ENCODE measurements at regions not wholly inside any gene's neighbourhood (a gene's known extent, or its start where the extent isn't known, plus 50 kb on each side); places are given as distances from the start of the nearest gene placed in this dataset.
"Not testable (repeated sequence)": the region's sequence is repeated elsewhere in the genome, so short reads cannot be mapped to it uniquely, and the experiment has no call there.

DNA sequence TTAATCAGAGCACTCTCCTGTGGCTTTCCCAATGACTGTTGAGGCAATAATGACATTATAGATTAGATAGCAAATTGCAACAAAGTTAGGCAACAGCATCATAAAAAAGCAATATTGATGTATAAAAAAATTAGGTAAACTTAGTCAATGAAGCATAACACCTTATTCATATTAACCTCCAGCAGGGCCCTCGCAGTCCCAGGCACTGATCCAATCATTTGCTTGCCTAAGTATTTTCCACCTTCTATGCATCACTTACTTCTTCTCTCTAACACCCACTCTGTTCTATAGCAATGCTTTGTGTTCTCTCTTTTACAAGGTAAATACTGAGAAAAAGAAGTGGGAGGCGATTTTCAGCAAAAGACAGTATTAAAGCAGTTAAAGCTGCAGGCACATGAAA, 833.5 kb upstream of the ADGRL3 start:
- DNase-seq (ENCODE audit: low spot score): no peak

DNA sequence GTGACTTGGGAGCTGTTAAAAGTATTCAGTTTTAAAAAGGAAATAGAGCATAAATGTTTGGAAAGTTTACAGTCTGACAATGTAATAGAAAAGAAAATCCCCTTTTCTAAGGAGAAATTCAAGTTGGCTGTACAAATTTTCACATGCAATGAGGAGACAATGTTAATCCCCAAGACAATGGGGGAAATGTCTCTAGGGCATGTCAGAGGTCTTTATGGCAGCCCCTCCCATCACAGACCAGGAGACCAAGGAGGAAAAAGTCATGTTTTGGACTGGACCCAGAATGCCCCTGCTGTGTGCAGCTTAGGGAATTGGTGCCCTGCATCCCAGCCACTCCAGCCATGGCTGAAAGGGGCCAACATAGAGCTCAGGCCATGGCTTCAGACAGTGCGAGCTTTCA, 831.1 kb upstream of the ADGRL3 start:
- DNase-seq (ENCODE audit: low spot score): no peak

DNA sequence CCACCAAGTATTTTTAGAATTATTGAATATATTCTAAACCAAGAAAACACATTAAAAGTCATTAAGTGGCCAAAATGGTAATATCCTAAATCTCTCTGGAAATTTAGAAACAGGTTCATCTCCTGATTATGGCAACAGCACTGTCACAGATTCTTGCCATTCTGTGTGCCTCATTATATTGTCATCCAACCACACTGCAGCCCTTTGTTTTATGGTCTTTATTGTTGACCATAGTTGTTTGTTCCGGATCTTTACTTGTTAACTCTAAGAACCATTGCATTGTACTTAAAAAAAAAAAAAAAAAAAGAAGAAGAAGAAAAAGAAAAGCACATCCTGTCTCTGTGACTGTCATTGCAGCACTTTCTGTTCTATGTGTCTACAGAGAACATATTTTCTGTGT, 822.1 kb upstream of the ADGRL3 start:
- no peak for DNase-seq (ENCODE audit: low spot score)

DNA sequence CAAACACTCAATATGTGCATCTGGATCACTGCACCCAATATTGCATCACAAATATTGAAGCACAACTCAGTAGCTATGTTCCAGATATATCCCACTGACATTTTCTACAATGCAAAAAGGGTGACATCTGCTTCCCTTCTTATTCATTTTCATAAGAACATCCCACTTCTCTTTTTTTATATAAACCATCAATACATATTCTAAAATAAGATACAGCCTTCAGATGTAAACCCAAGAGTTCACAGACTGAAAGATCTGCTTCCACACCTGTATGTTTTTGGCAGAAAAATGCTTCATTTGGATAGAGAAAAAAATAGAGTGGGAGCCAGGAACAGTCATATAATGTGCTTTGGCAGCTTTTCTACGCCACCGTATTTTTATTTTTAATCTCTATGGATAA, 815.6 kb upstream of the ADGRL3 start:
- no peak for DNase-seq (ENCODE audit: low spot score)

DNA sequence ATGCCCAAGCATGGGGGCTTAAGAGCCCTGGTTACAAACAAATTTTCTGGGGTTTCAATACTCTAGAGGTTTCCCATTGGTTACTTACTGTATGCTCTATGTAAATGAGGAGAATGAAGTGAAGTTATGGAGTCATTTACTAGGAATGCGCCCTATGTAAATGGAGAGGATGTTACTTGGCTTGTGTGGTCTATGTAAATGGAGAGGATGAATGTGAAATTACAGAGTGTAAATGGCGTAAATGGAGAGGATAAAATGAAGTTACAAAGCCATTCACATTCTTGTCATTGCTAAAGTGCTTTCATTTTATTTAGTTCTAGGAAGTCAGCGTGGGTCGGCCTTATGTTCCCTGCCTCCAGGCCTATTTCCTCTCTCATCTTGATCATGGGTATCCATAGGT, 810.5 kb upstream of the ADGRL3 start:
- DNase-seq (ENCODE audit: low spot score): no peak

DNA sequence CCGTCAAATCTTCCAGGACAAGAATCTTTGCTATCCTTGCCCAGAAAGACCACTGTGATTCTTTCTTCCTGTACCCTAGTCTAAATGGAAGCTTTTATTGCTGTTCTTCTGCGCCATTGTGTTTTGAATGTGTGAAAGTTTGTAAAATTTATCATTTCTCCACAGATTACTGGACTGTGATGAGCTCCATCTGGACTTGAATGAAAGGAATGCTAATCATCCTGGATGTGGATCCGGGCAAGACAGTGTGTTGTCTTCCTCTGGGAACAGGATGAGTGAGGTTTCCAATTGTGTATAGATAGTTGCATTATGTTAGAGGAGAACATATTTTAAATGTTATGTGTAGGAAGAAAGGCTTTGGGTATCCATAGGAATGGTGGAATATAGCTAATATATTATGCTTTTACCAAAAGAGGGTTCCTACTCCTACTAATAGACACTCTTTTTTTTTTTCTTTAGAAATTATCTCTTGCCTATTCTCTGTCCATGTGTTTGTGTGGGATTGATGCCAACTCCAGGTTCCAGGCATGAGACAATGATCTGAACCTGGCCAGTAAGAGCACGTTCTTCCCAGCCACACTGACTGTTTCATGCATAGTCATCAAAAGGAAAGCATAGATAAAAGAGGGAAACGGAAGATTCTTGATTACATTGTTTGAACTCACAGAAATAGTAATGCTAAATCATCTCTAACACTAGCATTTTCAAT, 803.6 kb upstream of the ADGRL3 start:
- no peak for DNase-seq (ENCODE audit: low spot score)

DNA sequence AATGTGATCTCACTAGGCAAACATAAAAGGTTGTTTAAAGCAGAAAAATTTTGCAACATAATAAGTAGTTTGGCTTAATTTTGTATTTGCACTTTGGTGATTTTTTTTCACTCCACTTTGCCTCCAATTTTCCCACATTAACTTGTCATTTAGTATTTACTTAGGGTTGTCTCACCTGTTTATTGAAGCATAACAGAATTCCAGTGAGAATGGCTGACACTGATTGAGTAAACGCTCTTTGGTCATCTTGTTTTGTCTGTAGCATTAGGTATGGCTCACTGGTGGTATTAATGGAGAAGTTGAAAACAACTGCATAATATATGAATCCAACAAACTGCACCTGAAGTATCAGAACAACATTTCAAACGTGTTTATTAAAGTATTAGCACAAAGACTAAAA, 799.5 kb upstream of the ADGRL3 start:
- no peak for DNase-seq (ENCODE audit: low spot score)

DNA sequence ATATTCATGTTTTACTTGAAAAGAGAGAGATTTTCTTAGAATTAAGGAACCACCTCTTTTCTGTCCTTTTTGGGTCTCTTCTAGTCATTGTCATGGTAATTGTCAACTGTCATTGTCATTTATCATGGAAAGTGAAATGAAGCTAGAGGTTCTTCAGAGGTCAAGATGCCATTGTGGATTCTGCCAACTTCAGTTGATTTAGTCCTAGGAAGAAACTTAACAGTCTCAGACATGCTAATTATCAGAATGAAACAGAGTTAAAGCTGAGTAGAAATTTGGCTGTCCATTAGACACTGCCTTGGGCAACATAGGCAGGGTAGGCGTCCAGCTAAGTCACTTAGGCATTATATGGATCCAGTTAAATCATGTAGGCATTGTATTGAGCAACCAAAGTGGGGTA, 796.1 kb upstream of the ADGRL3 start:
- no peak for DNase-seq (ENCODE audit: low spot score)

DNA sequence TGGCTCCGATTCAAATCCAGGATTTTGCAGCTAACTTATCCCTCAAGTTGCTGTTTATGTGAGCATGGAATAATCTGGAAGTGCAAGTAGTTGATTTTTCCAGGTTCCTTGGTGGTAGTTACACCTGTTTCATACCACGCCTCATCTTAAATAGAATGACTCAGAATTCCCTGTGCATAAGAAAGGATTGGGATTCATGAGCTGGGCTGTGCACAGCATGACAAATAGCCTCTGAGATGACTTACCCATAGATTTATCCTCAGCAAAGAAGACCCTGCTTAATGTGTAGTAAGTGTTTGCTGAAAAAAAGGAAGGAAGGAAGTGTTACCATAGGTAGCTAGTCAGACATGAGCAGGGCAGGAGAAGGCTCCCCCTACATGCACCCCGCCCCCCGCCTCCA, 777.7 kb upstream of the ADGRL3 start:
- DNase-seq (ENCODE audit: low spot score): no peak

DNA sequence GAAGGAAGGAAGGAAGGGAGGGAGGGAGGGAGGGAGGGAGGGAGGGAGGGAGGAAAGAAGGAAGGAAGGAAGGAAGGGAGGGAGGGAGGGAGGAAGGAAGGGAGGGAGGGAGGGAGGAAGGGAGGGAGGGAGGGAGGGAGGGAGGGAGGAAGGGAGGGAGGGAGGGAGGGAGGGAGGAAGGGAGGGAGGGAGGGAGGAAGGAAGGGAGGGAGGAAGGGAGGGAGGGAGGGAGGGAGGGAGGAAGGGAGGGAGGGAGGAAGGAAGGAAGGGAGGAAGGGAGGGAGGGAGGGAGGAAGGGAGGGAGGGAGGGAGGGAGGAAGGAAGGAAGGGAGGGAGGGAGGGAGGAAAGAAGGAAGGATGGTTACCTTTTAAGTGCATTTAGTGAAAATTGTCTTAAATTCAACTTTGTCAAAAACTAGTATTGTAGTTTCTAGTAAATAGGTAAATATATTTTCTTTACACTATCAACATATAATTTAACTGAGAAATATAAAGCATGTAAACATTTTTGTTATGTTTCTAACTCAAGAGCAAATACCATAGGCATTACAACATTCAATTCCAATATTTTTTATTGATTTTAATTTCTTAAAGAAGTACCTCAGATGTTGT, 776.4 kb upstream of the ADGRL3 start:
- DNase-seq (ENCODE audit: low spot score): not testable (repeated sequence)

DNA sequence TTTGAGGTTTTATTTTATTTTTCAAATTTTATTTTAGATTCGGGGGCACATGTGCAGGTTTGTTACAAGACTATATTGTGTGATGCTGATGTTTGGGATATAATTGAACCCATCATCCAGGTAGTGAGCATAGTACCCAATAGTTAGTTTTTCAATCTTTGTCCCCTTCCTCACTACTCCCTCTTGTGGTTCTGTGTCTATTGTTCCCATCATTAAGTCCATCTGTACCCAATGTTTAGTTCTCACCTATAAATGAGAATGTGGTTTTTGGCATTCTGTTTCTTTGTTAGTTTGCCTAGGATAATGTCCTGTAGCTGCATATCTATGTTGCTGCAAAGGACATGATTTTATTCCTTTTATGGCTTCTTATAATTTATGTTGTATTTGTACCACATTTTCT, 767.2 kb upstream of the ADGRL3 start:
- no peak for DNase-seq (ENCODE audit: low spot score)

DNA sequence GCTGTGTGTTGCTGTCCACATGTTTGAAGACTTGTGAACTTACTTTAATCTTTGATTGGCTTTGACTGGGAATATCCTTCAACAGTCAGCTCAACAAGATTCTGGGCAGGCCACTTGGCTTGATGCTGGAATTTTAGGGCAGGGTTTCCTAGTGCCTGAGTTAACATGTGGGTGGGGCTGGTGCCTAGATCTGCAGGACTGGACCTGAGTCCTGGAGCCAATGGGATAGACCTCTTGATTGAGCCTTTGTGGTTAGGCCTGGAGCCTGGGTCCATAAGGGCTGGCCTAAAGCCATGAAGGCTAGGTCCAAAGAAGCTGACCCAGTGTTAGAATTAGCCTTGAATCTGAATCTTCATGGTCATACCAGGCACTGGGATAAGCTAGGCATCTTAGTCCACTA, 757.1 kb upstream of the ADGRL3 start:
- DNase-seq (ENCODE audit: low spot score): no peak

DNA sequence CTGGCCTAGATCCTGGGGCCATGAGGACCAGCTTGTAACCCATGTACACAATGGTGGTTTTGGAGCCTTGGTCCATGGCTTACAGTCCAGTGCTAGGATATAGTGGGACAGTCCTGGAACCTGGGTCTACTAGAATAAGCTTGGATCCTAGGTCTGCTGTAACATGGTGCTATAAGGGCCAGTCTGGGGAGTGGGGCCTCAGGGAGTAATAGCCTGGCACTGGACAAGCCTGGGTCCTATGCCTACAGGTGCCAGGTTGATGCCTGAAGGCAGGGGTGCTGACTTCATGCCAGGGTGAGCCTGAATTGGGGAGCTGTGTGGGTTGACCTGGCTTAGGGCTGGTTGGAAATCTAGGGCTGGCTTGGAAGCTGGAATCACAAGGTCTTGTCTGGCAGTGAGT, 756.3 kb upstream of the ADGRL3 start:
- DNase-seq (ENCODE audit: low spot score): no peak

DNA sequence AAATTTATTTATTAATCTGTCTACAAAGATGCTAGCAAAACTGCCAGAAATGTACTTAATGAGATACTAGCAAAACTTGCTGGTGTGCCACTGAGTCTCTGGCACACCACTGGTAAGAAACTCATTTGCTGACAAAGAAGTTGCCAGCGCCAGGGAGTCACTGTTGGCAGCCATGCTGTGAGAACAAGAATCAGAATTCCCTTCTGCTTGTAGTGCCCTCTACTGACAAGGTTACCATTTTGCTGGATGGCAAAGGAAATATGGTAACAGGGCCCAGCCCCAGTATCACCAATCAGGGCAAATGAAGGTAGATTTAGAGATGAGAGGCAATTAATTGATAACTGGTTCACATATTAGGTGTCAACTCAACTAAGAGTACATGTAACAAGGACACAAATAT, 750.1 kb upstream of the ADGRL3 start:
- DNase-seq (ENCODE audit: low spot score): no peak

DNA sequence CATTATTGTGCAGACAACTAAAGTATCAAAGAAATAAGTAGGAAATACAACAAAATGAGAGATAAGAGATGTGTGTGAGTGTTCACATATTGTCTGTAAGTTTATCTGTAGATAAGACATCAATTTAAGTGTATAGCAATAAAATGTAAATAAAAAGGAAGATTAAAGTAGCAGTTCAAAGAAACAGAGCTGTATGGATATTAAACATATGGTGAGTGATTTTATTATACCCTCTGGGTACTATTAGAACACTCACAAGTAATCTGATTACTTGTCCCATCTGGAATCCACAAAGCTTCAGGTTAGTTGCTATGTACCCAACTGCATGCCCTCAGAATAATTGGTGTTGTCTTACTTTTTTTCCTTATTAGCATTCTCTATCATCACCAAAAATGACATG, 747.9 kb upstream of the ADGRL3 start:
- no peak for DNase-seq (ENCODE audit: low spot score)

DNA sequence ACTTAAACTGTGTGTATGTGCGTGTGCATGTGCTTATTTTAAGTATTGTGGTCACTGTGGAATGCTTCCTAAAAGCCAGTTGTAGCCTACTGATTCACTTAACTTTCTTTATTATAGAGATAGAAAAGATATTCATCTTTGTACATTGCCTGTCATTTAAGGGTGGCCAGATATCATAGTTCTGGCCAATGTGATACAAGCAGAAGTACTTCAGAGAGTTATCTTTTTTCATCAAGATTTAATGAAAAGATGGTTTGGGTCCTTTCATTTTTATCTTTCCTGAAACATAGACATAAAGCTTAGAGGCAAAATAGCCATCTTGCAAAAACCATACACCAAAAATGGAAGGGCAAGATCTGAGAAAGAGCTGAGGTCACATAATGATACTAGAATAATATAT, 744.7 kb upstream of the ADGRL3 start:
- DNase-seq (ENCODE audit: low spot score): no peak

DNA sequence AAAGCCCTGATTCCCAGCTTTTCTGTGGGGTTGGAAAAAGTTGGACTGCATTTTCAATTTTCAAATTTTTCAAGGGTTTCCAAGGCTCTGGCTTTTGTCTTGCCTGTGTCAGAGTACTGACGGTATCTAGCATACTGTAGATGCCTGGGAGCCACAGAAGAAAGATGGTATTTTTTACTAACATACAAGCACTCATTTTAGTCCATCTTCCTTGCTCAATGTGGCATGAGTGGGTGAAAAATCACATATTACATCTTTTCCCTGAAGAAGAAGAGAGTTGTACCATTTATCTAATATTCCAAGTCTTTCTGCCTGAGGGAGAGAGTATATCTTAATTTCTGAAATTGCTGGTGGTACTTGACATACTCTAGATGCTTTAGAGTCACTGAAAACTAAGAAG, 738.6 kb upstream of the ADGRL3 start:
- DNase-seq (ENCODE audit: low spot score): no peak

DNA sequence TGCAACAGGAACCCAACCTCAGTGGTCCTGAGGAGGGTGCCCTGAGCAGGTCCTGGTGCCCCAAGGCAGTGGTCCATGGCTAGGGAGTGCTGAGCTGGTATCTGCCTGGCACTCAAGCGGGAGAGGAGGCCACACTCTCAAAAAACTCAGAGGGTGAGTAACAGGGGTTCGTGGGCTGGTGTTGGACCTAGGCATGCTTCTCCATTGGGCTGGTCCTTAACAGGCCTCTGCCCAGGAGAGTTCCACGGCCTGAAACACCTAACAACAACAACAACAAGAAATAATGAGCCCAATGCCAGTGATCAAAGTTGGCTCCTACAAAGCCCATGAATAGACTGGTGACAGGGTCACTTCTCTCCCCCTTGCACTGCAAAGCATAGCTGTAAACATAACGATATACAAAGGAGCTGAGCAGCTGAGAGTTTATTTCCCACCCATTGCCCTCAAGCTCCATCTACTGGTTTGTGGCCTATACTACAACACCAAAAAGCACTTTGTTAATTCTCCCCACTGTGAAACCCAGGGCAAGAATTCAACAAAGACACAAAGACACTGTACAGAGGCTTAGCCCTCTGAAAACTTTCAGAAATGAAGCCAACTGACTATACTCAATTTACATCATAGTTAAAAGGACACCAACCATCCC, 736.1 kb upstream of the ADGRL3 start:
- DNase-seq (ENCODE audit: low spot score): peak; percentile 4

DNA sequence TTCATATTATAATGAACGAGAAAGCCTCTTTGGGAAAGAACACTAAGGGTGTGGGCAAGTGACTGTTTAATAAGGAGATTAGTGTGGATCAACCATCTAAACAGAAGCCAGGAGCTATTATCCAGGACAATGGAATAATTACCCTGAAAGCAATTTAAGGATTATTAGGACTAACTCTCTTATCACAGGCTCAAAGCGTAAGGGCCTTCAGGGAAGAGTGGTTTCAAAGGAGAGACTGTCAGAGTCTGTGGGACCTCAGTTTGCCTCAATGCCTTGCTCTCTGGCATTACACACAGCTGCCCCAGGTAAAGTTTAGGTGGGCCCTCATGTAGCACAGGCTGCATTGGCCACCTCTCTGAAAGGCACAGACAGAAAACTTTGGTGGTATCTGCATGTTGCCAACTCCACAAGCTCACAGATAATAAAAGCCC, 717.2 kb upstream of the ADGRL3 start:
- no peak for DNase-seq (ENCODE audit: low spot score)

DNA sequence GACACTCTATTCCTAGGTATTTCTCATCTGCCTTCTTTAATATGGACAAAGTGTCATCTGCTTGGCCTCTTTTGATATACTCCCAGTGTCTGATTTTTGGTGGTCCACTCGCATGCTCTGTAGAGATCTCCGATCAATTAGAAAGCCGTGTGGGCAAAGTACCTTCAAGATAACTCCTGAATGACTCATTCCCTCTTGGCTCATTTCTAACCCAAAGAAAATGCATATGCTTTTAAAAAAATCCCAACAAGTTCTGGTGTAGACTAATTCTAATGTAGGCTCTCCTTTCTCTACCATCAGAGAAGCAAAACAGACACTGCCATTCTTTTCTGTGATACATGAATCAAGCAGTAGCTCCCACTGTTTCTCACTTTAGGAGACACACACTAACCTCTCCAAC, 714.9 kb upstream of the ADGRL3 start:
- peak; percentile 22 for DNase-seq (ENCODE audit: low spot score)

DNA sequence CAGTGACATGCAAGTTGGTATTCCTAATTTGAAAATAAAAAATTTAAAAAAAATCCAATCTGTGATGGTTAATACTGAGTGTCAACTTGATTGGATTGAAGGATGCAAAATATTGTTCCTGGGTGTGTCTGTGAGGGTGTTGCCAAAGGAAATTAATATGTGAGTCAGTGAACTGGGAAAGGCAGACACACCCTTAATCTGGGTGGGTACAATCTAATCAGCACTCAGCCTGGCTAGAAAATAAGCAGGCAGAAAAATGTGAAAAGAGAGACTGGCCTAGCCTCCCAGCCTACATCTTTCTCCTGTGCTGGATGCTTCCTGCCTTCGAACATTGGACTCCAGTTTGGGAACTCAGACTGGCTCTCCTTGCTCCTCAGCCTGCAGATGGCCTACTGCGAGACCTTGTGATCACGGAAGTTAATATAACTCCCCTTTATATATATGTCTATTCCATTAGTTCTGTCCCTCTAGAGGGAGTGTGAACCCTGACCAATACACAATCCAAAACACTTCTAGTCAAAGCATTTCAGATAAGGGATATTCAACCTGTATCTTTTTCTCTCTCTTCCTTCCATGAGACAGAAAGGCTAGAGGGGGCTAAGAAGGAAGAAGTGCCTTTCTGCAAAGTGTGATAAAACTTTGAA, 712.9 kb upstream of the ADGRL3 start:
- peak; percentile 31 for DNase-seq (ENCODE audit: low spot score)

DNA sequence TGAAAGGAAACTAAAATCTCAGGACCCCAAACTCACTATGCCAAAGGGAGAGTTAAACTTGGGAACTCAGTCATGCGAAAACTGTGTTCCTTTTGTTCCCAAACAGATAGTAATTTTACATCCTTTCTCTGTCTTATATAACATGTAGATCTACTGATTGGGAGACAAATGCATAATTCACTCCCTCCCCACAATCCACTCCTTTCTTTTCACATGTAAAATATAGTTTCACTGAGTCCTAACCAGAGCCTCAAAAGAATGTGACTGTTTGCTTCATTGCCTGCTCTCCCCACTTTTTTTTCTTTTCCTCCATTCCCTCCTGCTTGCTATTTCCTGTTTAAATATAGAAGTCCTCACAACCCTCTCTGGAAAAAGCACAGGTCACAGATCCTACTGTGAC, 699.3 kb upstream of the ADGRL3 start:
- DNase-seq (ENCODE audit: low spot score): no peak

DNA sequence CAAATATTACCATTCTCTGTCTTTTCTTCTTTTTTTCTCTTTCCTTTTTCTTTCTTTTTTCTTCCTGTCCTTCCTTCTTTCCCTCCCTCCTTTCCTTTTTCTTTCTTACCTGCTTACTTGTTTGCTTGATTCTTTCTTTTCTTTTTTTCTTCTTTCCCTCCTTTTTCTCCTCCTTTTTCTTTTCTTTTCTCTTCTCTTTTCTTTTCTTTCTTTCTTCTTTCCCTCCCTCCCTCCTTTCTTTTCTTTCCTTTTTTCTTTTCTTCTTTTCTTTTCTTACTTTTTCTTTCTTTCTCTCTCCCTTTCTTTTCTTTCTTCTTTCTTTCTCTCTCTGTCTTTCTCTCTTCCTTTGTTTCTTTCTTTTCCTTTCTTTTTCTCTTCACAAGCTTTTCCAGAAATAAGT, 697.4 kb upstream of the ADGRL3 start:
- no peak for DNase-seq (ENCODE audit: low spot score)

All from LoVo (cell line).